ENCODE measurements at regions not wholly inside any gene's neighbourhood (a gene's known extent, or its start where the extent isn't known, plus 50 kb on each side); places are given as distances from the start of the nearest gene placed in this dataset.

GRCh38 chr15:31151301-31152233 is 50.0 kb upstream of the TRPM1 start:
- no peak for DNase-seq

GRCh38 chr15:31153531-31153930 is 52.0 kb upstream of the TRPM1 start:
- no peak for DNase-seq

GRCh38 chr15:31155151-31155550 is 53.6 kb upstream of the TRPM1 start:
- DNase-seq, result no peak

GRCh38 chr15:31156226-31156625 is 54.7 kb upstream of the TRPM1 start:
- DNase-seq, result no peak

GRCh38 chr15:31156808-31157207 is 55.3 kb upstream of the TRPM1 start:
- no peak for DNase-seq

- DNase-seq, result no peak
These were observed 56.1 kb upstream of the TRPM1 start for GRCh38 chr15:31157644-31158069.

GRCh38 chr15:31158858-31159569 is 57.5 kb upstream of the TRPM1 start:
- DNase-seq, result no peak

GRCh38 chr15:31159837-31160236 is 58.3 kb upstream of the TRPM1 start:
- DNase-seq, result no peak

GRCh38 chr15:31160297-31160696 is 58.8 kb upstream of the TRPM1 start:
- DNase-seq, result no peak

- no peak for DNase-seq
These were observed 59.4 kb upstream of the TRPM1 start for GRCh38 chr15:31160740-31161495.

- no peak for DNase-seq
These were observed 60.4 kb upstream of the TRPM1 start for GRCh38 chr15:31161951-31162350.

- no peak for DNase-seq
These were observed 61.4 kb upstream of the TRPM1 start for GRCh38 chr15:31162721-31163510.

- DNase-seq, result no peak
These were observed 62.4 kb upstream of the TRPM1 start for GRCh38 chr15:31163769-31164572.

GRCh38 chr15:31164573-31164912 is 63.0 kb upstream of the TRPM1 start:
- DNase-seq, result no peak

- DNase-seq, result no peak
These were observed 68.0 kb upstream of the TRPM1 start for GRCh38 chr15:31169558-31169957.

GRCh38 chr15:31171731-31172130 is 70.2 kb upstream of the TRPM1 start:
- no peak for DNase-seq

- DNase-seq, result no peak
These were observed 71.1 kb upstream of the TRPM1 start for GRCh38 chr15:31172606-31173005.

- DNase-seq, result no peak
These were observed 72.4 kb upstream of the TRPM1 start for GRCh38 chr15:31173790-31174450.

- DNase-seq, result no peak
These were observed 74.0 kb upstream of the TRPM1 start for GRCh38 chr15:31175484-31175883.

GRCh38 chr15:31177951-31178350 is 76.4 kb upstream of the TRPM1 start:
- DNase-seq, result no peak

- DNase-seq, result no peak
These were observed 77.2 kb upstream of the TRPM1 start for GRCh38 chr15:31178705-31179104.
